Activated CD4-positive, alpha-beta T cell treated with anti-CD3 and anti-CD28 coated beads, Interleukin-2, amount 10 ng/mL, durations not matched to agents 7 days and 5 days (primary cell): ENCODE measurements at regions not wholly inside any gene's neighbourhood (a gene's known extent, or its start where the extent isn't known, plus 50 kb on each side); places are given as distances from the start of the nearest gene placed in this dataset.

ENCODE experiments used
- CTCF ChIA-PET: fragments of 350-600 bp; sonication (Branson Sonifier 250); formaldehyde crosslinking; loops from one replicate; lab custom pipeline; 2021; ENCODE audit warnings: antibody characterized with exemption; lab: Charles Lee
- POLR2A ChIA-PET: fragments of 350-600 bp; sonication (Branson Sonifier 250); formaldehyde crosslinking; loops from one replicate; lab custom pipeline; 2021; ENCODE audit warnings: antibody characterized with exemption; lab: Charles Lee
- DNase-seq: peaks from one replicate; pipeline ENCODE4 v3.0.0-alpha.2; 2020
- H3K27ac Mint-ChIP-seq: one replicate; pipeline ENCODE4 v1.8.0; 2021; ENCODE audit warnings: mild to moderate bottlenecking, moderate library complexity, mixed read lengths
- H3K27me3 Mint-ChIP-seq: one replicate; pipeline ENCODE4 v1.8.0; 2021; ENCODE audit warnings: mixed read lengths
- H3K36me3 Mint-ChIP-seq: one replicate; pipeline ENCODE4 v1.8.0; 2021; ENCODE audit warnings: low read depth, mixed read lengths
- H3K4me1 Mint-ChIP-seq: one replicate; pipeline ENCODE4 v1.8.0; 2021; ENCODE audit warnings: mixed read lengths
- H3K4me3 Mint-ChIP-seq: one replicate; pipeline ENCODE4 v1.8.0; 2021; ENCODE audit warnings: mild to moderate bottlenecking, moderate library complexity, mixed read lengths
- H3K9me3 Mint-ChIP-seq: one replicate; pipeline ENCODE4 v1.8.0; 2021; ENCODE audit warnings: mixed read lengths

GRCh38 chr11:25702417-25702816 is 629.5 kb upstream of the ANO3 start:
- no peak overlapping the region for H3K4me3 Mint-ChIP-seq

DNA sequence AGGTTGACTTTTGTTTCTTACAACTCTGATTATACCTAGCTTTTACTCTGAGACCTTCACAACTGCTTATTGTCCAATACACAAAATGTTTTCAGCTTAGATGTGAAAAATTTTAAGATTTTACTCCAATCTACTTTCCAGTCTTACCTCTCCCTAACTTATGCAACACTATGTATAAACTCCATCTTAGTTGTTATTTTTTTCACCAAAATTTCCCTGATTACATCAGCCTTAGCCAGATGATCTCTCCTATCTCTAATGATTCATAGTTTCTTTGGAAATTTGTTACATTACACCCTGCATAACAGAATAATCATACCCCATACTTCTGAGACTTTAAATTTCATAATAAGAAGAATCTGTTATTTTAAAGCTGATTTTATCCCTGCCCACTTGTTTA is 621.0 kb upstream of the ANO3 start:
- POLR2A ChIA-PET: interaction anchor here (0.6 kb wide), 1 partner anchor 1157 kb away, joined by 3 read pairs; no protein-coding TSS in a partner anchor
- no peaks in the 10 kb centered on the region for H3K4me1 Mint-ChIP-seq

More at GRCh38 chr11:25702417-25702816, 629.5 kb upstream of the ANO3 start:
- Mint-ChIP-seq H3K27me3 (no peaks in the 10 kb centered on the region), H3K4me1 (no peaks in the 10 kb centered on the region), H3K36me3 (no peaks in the 10 kb centered on the region), H3K9me3 (peaks cover 5% of the 10 kb centered on the region), H3K27ac (no peak overlapping the region)
- ChIA-PET CTCF (no interaction called here), POLR2A (no interaction called here)
- DNase-seq: no peak

GRCh38 chr11:25727944-25728343 is 604.0 kb upstream of the ANO3 start:
- H3K9me3 Mint-ChIP-seq: peaks cover 17% of the 10 kb centered on the region
- no peaks in the 10 kb centered on the region for H3K4me1 Mint-ChIP-seq
- POLR2A ChIA-PET: no interaction called here
- DNase-seq: no peak
- H3K27ac Mint-ChIP-seq: no peak overlapping the region
- no peaks in the 10 kb centered on the region for H3K27me3 Mint-ChIP-seq
- no peaks in the 10 kb centered on the region for H3K36me3 Mint-ChIP-seq
- CTCF ChIA-PET: no interaction called here
- H3K4me3 Mint-ChIP-seq: no peak overlapping the region

More for the DNA sequence above, 621.0 kb upstream of the ANO3 start:
- DNase-seq: no peak
- no peaks in the 10 kb centered on the region for H3K36me3 Mint-ChIP-seq
- H3K27ac Mint-ChIP-seq: no peak overlapping the region
- no peak overlapping the region for H3K4me3 Mint-ChIP-seq
- H3K9me3 Mint-ChIP-seq: peaks cover 1% of the 10 kb centered on the region
- H3K27me3 Mint-ChIP-seq: no peaks in the 10 kb centered on the region
- CTCF ChIA-PET: no interaction called here

- DNase-seq: no peak
- Mint-ChIP-seq H3K27ac (no peak overlapping the region), H3K4me3 (no peak overlapping the region), H3K36me3 (no peaks in the 10 kb centered on the region), H3K27me3 (no peaks in the 10 kb centered on the region), H3K4me1 (no peaks in the 10 kb centered on the region), H3K9me3 (peaks cover 12% of the 10 kb centered on the region)
- ChIA-PET CTCF (no interaction called here), POLR2A (no interaction called here)
Measured at GRCh38 chr11:25730230-25730629, 601.7 kb upstream of the ANO3 start.

- CTCF ChIA-PET: no interaction called here
- Mint-ChIP-seq H3K4me3 (no peak overlapping the region), H3K36me3 (no peaks in the 10 kb centered on the region), H3K4me1 (no peaks in the 10 kb centered on the region), H3K27me3 (no peaks in the 10 kb centered on the region), H3K27ac (no peak overlapping the region), H3K9me3 (peaks cover 7% of the 10 kb centered on the region)
- POLR2A ChIA-PET: no interaction called here
- no peak for DNase-seq
Measured at GRCh38 chr11:25733777-25734176, 598.2 kb upstream of the ANO3 start.

DNA sequence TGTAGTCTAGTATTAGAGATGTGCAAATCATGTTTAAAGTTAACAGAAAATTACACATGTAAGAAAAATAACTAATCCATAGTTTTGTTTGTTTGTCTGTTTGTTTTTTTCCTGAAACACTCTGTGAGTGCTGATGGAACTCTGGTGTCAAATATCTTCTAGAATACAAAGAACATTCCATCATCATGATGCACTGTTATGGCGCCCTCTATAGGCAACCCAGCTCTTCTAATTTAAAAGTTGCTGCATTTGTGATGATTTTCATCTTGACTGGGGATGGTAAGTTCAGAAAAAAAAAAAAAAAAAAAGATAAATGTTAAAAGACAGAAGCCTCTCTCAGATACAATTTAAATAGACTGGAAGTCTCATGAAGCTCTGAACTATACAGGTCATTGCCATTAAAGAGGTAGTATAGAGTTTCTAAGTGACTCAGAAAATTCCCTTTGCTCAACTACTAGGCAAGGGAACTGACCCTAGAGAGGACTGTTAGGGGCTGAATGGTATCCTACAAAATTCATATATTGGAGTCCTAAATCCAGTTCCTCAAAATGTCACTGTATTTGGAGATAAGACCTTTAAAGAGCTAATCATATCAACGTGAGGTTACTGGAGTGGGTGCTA is 597.2 kb upstream of the ANO3 start:
- H3K4me1 Mint-ChIP-seq: no peaks in the 10 kb centered on the region
- H3K36me3 Mint-ChIP-seq: no peaks in the 10 kb centered on the region
- H3K4me3 Mint-ChIP-seq: no peak overlapping the region
- H3K9me3 Mint-ChIP-seq: peaks cover 11% of the 10 kb centered on the region
- H3K27ac Mint-ChIP-seq: no peak overlapping the region
- DNase-seq: no peak
- no peaks in the 10 kb centered on the region for H3K27me3 Mint-ChIP-seq
- ChIA-PET POLR2A (no interaction called here), CTCF (interaction anchor here (0.6 kb wide), 1 partner anchor 51 kb away, joined by 3 read pairs; no protein-coding TSS in a partner anchor)

- POLR2A ChIA-PET: no interaction called here
- Mint-ChIP-seq H3K9me3 (peaks cover 10% of the 10 kb centered on the region), H3K27me3 (no peaks in the 10 kb centered on the region), H3K4me1 (no peaks in the 10 kb centered on the region), H3K36me3 (no peaks in the 10 kb centered on the region), H3K4me3 (no peak overlapping the region), H3K27ac (no peak overlapping the region)
- no peak for DNase-seq
- CTCF ChIA-PET: no interaction called here
Measured at GRCh38 chr11:25737071-25737675, 594.8 kb upstream of the ANO3 start.

GRCh38 chr11:25741886-25742285 is 590.0 kb upstream of the ANO3 start:
- Mint-ChIP-seq H3K4me3 (no peak overlapping the region), H3K36me3 (no peaks in the 10 kb centered on the region), H3K4me1 (no peaks in the 10 kb centered on the region), H3K9me3 (peaks cover 10% of the 10 kb centered on the region), H3K27me3 (no peaks in the 10 kb centered on the region), H3K27ac (no peak overlapping the region)
- ChIA-PET POLR2A (no interaction called here), CTCF (no interaction called here)
- DNase-seq: no peak

GRCh38 chr11:25742800-25743199 is 589.1 kb upstream of the ANO3 start:
- H3K4me3 Mint-ChIP-seq: no peak overlapping the region
- no peak overlapping the region for H3K27ac Mint-ChIP-seq
- ChIA-PET CTCF (no interaction called here), POLR2A (no interaction called here)
- H3K4me1 Mint-ChIP-seq: no peaks in the 10 kb centered on the region
- H3K27me3 Mint-ChIP-seq: no peaks in the 10 kb centered on the region
- no peaks in the 10 kb centered on the region for H3K36me3 Mint-ChIP-seq
- H3K9me3 Mint-ChIP-seq: peaks cover 10% of the 10 kb centered on the region
- DNase-seq: no peak

- Mint-ChIP-seq H3K4me1 (no peaks in the 10 kb centered on the region), H3K36me3 (no peaks in the 10 kb centered on the region), H3K4me3 (no peak overlapping the region), H3K9me3 (peaks cover 8% of the 10 kb centered on the region), H3K27ac (no peak overlapping the region), H3K27me3 (no peaks in the 10 kb centered on the region)
- DNase-seq: no peak
- ChIA-PET POLR2A (no interaction called here), CTCF (no interaction called here)
Measured at GRCh38 chr11:25755381-25755780, 576.5 kb upstream of the ANO3 start.

- ChIA-PET CTCF (no interaction called here), POLR2A (no interaction called here)
- H3K27me3 Mint-ChIP-seq: no peaks in the 10 kb centered on the region
- DNase-seq: no peak
- H3K27ac Mint-ChIP-seq: no peak overlapping the region
- no peaks in the 10 kb centered on the region for H3K36me3 Mint-ChIP-seq
- no peaks in the 10 kb centered on the region for H3K4me1 Mint-ChIP-seq
- peaks cover 11% of the 10 kb centered on the region for H3K9me3 Mint-ChIP-seq
- no peak overlapping the region for H3K4me3 Mint-ChIP-seq
Measured at GRCh38 chr11:25755918-25756584, 575.9 kb upstream of the ANO3 start.

- CTCF ChIA-PET: no interaction called here
- Mint-ChIP-seq H3K4me1 (no peaks in the 10 kb centered on the region), H3K9me3 (peaks cover 12% of the 10 kb centered on the region), H3K36me3 (no peaks in the 10 kb centered on the region), H3K4me3 (no peak overlapping the region), H3K27me3 (no peaks in the 10 kb centered on the region), H3K27ac (no peak overlapping the region)
- POLR2A ChIA-PET: no interaction called here
- DNase-seq: no peak
Measured at GRCh38 chr11:25758145-25758661, 573.7 kb upstream of the ANO3 start.

GRCh38 chr11:25766332-25767015 is 565.5 kb upstream of the ANO3 start:
- no peak for DNase-seq
- Mint-ChIP-seq H3K9me3 (peaks cover 7% of the 10 kb centered on the region), H3K36me3 (no peaks in the 10 kb centered on the region), H3K4me3 (no peak overlapping the region), H3K27me3 (no peaks in the 10 kb centered on the region), H3K4me1 (no peaks in the 10 kb centered on the region), H3K27ac (no peak overlapping the region)
- ChIA-PET CTCF (no interaction called here), POLR2A (no interaction called here)
